ENCODE measurements at regions not wholly inside any gene's neighbourhood (a gene's known extent, or its start where the extent isn't known, plus 50 kb on each side); places are given as distances from the start of the nearest gene placed in this dataset.

DNA sequence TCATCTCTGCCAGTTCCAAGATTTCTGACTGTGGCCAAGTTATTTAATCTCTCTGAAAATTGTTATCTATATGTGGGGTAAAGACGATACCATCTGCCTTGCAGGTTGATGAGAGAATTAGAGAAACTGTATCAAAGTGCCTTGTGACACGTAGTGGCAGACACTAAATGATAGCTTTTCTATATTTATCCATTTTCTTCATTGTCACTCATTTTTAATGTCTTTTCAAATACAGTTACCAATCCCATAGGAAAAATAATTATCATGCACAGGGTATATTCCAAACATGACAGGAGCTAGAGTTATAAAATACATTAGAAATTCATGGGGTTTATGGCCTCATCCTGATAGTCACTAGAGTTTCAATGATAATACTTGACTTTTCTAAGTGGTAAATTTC lies 95.6 kb upstream of the NOL4 start (continued):
- TF ChIP-seq, protein P1, sequence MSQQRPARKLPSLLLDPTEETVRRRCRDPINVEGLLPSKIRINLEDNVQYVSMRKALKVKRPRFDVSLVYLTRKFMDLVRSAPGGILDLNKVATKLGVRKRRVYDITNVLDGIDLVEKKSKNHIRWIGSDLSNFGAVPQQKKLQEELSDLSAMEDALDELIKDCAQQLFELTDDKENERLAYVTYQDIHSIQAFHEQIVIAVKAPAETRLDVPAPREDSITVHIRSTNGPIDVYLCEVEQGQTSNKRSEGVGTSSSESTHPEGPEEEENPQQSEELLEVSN (IDR thresholded peaks at IDR 0.05): no peak
